ENCODE measurements at regions not wholly inside any gene's neighbourhood (a gene's known extent, or its start where the extent isn't known, plus 50 kb on each side); places are given as distances from the start of the nearest gene placed in this dataset.

DNA sequence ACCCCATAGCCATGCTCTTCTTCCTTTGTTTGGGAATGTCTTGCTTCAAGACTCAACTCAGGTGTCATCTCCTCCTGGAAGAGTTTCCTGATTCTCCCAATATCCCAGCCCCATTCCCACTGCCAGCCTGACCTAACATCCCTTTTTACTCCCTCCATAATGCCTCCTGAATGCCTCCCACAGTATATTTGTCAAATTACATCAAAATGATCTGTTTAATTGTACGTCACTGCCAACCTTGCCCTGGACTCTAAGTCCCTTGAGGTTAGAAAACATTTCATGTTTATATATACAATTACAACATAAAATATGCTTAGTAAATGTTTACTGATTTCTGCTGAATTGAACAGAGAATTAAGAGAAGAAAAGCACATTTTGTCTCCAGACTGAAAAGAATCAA is 301.6 kb upstream of the PDE4D start:
- TF ChIP-seq POLR2AphosphoS5 (IDR thresholded peaks at IDR 0.05; ENCODE audit: low read depth, low read length) (no peak), PAX5 (IDR thresholded peaks at IDR 0.05; ENCODE audit: insufficient read depth, low read length, severe bottlenecking) (no peak)

All from GM12891 (cell line).